ENCODE measurements at regions not wholly inside any gene's neighbourhood (a gene's known extent, or its start where the extent isn't known, plus 50 kb on each side); places are given as distances from the start of the nearest gene placed in this dataset.

GRCh38 chr14:43687921-43688320 is 819.2 kb downstream of the FSCB start:
- DNase-seq (ENCODE audit: low read depth, low spot score) = no peak
- H3K4me3 ChIP-seq (ENCODE audit: low read depth, low read length) = no peak overlapping the region
- ChIA-PET POLR2A (no interaction called here), CTCF (no interaction called here)
- no peak for TF ChIP-seq CTCF (IDR thresholded peaks at IDR 0.05; ENCODE audit: insufficient read depth, low read length, missing control alignments)

DNA sequence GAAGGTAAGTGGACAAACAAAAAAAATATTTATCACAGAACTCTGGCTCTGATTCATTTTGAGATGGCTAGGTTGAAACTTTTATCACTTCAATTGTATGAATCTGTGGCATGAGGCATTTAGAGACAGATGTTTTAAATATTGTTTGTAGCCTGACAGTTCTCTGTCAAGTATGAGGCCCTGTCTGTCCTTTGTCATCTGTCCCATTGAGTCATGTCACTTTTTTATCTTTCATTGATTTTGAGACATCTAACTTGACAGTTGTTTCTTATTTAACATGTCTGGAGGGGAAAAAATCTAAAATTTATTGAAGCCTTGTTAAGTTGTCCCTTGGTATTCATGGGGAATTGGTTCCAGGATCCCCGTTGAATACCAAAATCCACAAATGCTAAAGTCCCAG is 829.5 kb downstream of the FSCB start:
- no peak for TF ChIP-seq CTCF (IDR thresholded peaks at IDR 0.05; ENCODE audit: insufficient read depth, low read length, missing control alignments)
- DNase-seq (ENCODE audit: low read depth, low spot score) = no peak
- CTCF ChIA-PET = no interaction called here
- POLR2A ChIA-PET = no interaction called here
- no peak overlapping the region for H3K4me3 ChIP-seq (ENCODE audit: low read depth, low read length)

DNA sequence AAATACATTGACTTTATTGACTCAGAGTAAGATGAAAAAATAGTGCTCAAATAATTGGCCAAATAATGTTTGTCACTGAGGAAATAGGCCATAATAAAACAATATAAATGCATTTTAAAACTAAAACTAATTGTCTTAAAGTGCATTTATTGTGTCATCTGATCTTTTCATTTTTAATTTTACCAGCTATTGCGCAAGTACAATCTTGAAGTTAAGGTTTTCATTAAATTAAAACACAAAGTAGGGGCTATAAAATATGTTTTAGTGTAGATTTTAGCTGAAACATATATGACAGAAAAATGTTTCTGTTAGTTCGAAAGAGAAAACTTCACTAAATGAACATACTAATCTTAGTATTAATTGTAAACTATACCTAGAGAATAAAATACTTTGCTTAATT is 832.8 kb downstream of the FSCB start:
- ChIA-PET POLR2A (no interaction called here), CTCF (no interaction called here)
- no peak for DNase-seq (ENCODE audit: low read depth, low spot score)
- TF ChIP-seq CTCF (IDR thresholded peaks at IDR 0.05; ENCODE audit: insufficient read depth, low read length, missing control alignments) = no peak
- no peak overlapping the region for H3K4me3 ChIP-seq (ENCODE audit: low read depth, low read length)

GRCh38 chr14:43671716-43672485 is 835.2 kb downstream of the FSCB start:
- CTCF ChIA-PET = no interaction called here
- TF ChIP-seq CTCF (IDR thresholded peaks at IDR 0.05; ENCODE audit: insufficient read depth, low read length, missing control alignments) = no peak
- no peak for DNase-seq (ENCODE audit: low read depth, low spot score)
- POLR2A ChIA-PET = no interaction called here
- H3K4me3 ChIP-seq (ENCODE audit: low read depth, low read length) = no peak overlapping the region

DNA sequence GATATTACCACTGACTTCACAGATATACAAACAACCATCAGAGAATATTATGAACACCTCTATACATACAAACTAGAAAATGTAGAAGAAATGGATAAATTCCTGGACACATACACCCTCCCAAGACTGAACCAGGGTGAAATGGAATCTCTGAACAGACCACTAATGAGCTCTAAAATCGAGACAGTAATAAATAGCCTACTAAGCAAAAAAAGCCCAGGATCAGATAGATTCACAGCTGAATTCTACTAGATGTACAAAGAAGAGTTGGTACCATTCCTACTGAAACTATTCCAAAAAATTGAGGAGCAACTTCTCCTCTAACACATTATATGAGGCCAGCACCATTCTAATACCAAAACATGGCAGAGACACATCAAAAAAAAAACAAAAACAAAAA is 837.7 kb downstream of the FSCB start:
- POLR2A ChIA-PET = no interaction called here

More for the DNA sequence above, 837.7 kb downstream of the FSCB start:
- CTCF ChIA-PET = no interaction called here
- TF ChIP-seq CTCF (IDR thresholded peaks at IDR 0.05; ENCODE audit: insufficient read depth, low read length, missing control alignments) = no peak
- DNase-seq (ENCODE audit: low read depth, low spot score) = no peak
- H3K4me3 ChIP-seq (ENCODE audit: low read depth, low read length) = no peak overlapping the region
